ENCODE measurements at regions not wholly inside any gene's neighbourhood (a gene's known extent, or its start where the extent isn't known, plus 50 kb on each side); places are given as distances from the start of the nearest gene placed in this dataset.

DNA sequence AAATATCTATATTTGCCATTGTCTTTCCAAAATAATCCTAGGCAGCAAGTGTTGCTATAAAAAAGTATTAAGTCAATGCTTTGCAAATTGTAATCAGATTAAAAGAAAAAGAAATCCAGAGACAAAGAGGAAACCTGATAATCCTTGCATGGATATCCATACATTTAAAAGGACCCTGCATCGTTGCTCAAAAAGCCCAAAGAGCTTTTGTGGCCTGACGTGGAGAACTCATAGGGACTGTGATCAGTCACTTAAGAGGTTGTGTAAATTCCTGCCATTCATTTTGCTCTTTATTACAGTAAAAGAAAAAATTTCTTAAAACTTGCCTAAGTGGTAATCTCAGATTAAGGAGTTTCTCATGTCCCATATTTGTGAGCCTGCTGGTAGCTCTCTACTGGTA lies 392.6 kb downstream of the C12orf75 start:
- no peak overlapping the region for H3K4me3 ChIP-seq (replicated peaks in 1 of 2; ENCODE audit: low read depth in 2 of 2, low read length in 2 of 2)
- TF ChIP-seq CTCF (IDR thresholded peaks at IDR 0.05; ENCODE audit: low read depth, low read length): no peak
- DNase-seq (ENCODE audit: low read depth in 2 of 2): no peak

DNA sequence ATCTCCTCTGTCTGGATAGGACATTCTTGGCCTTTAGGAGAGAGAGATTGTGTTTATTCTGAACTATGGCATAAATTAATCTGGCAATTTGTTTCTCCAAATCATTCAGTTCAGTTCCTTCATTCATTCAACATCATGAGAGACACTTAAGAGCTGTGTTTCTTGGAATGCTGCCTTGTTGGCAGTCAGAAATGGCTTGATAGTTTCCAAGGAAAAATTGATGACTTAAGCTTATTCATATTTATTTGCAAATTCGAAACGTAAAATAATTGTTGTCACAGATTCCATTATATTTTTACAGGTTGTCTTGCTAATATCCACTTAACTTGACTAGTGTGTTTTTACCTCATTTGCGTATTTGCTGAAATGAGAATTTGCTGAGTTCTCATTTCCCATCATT lies 393.0 kb downstream of the C12orf75 start:
- DNase-seq (ENCODE audit: low read depth in 2 of 2): no peak
- no peak for TF ChIP-seq CTCF (IDR thresholded peaks at IDR 0.05; ENCODE audit: low read depth, low read length)
- H3K4me3 ChIP-seq (replicated peaks in 1 of 2; ENCODE audit: low read depth in 2 of 2, low read length in 2 of 2): no peak overlapping the region

- no peak overlapping the region for H3K4me3 ChIP-seq (replicated peaks in 1 of 2; ENCODE audit: low read depth in 2 of 2, low read length in 2 of 2)
- no peak for DNase-seq (ENCODE audit: low read depth in 2 of 2)
- no peak for TF ChIP-seq CTCF (IDR thresholded peaks at IDR 0.05; ENCODE audit: low read depth, low read length)
Observed at GRCh38 chr12:105724641-105725040, 394.1 kb downstream of the C12orf75 start.

- peak in 1 of 2 donors; percentile 51 for DNase-seq (ENCODE audit: low read depth in 2 of 2)
- H3K4me3 ChIP-seq (replicated peaks in 1 of 2; ENCODE audit: low read depth in 2 of 2, low read length in 2 of 2): no peak overlapping the region
- TF ChIP-seq CTCF (IDR thresholded peaks at IDR 0.05; ENCODE audit: low read depth, low read length): no peak
Observed at GRCh38 chr12:105725054-105725453, 394.6 kb downstream of the C12orf75 start.

GRCh38 chr12:105729181-105729771 lies 398.8 kb downstream of the C12orf75 start:
- no peak for DNase-seq (ENCODE audit: low read depth in 2 of 2)
- TF ChIP-seq CTCF (IDR thresholded peaks at IDR 0.05; ENCODE audit: low read depth, low read length): no peak
- no peak overlapping the region for H3K4me3 ChIP-seq (replicated peaks in 1 of 2; ENCODE audit: low read depth in 2 of 2, low read length in 2 of 2)

DNA sequence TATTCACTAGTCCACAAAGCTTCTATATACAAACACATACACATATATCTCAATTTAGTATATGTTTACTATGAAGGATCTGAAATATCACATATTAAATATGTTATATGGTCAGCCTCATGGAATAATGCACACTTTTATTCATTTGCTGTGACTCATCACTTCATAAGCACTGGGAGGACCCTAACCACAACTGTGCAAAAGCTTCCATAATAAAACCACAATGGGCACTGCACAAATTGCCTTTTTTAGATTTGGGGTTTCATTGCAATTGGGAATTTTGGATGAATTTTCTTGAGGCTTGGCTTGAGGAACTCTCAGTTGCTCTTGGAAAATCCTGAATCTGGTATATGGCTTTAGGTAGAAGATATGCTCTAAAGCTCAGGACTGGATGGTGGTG lies 399.4 kb downstream of the C12orf75 start:
- no peak overlapping the region for H3K4me3 ChIP-seq (replicated peaks in 1 of 2; ENCODE audit: low read depth in 2 of 2, low read length in 2 of 2)
- TF ChIP-seq CTCF (IDR thresholded peaks at IDR 0.05; ENCODE audit: low read depth, low read length): no peak
- no peak for DNase-seq (ENCODE audit: low read depth in 2 of 2)

GRCh38 chr12:105733579-105733978 lies 403.1 kb downstream of the C12orf75 start:
- no peak for TF ChIP-seq CTCF (IDR thresholded peaks at IDR 0.05; ENCODE audit: low read depth, low read length)
- H3K4me3 ChIP-seq (replicated peaks in 1 of 2; ENCODE audit: low read depth in 2 of 2, low read length in 2 of 2): no peak overlapping the region
- DNase-seq (ENCODE audit: low read depth in 2 of 2): no peak
